ENCODE measurements at regions not wholly inside any gene's neighbourhood (a gene's known extent, or its start where the extent isn't known, plus 50 kb on each side); places are given as distances from the start of the nearest gene placed in this dataset.

DNA sequence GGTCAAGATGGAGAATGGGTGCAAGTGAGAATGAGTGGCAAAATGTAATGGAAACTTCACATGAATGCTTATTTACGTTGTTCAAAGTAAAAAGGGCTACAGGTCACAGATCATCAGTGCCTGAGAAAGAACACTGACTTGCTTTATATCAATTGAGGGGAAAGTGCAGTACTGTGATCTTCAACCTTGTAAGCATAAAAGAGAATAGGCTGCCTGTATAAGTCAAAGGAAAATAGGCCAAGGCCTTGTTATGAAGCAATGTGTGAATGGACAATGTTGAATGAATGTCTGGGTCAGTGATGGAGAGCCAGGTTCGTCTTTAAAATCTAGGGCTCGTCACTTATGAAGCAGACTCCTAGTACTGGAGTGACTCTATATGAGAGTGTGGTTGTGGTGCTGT is 158.6 kb upstream of the NT5E start:
- Mint-ChIP-seq H3K4me1 (no peaks in the 10 kb centered on the region), H3K27me3 (ENCODE audit: low read depth) (0 out of 2 replicates have a peak, but pooled peaks cover 2% of the 10 kb centered on the region), H3K36me3 (peaks cover 8% of the 10 kb centered on the region; the same call in 1 of the 2 replicates), H3K9me3 (peaks cover 33% of the 10 kb centered on the region), H3K4me3 (no peak overlapping the region), H3K27ac (no peak overlapping the region)
- ATAC-seq: no peak
- ChIA-PET POLR2A (no interaction called here), CTCF (no interaction called here)
- DNase-seq (ENCODE audit: low spot score): no peak
- TF ChIP-seq, protein P1, sequence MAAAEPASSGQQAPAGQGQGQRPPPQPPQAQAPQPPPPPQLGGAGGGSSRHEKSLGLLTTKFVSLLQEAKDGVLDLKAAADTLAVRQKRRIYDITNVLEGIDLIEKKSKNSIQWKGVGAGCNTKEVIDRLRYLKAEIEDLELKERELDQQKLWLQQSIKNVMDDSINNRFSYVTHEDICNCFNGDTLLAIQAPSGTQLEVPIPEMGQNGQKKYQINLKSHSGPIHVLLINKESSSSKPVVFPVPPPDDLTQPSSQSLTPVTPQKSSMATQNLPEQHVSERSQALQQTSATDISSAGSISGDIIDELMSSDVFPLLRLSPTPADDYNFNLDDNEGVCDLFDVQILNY (CRISPR knock-in tag; IDR thresholded peaks at IDR 0.05): no peak
- TF ChIP-seq FOXP1 (CRISPR knock-in tag; IDR thresholded peaks at IDR 0.05; ENCODE audit: borderline replicate concordance) (no peak), NFYB (CRISPR knock-in tag; conservative IDR thresholded peaks at IDR 0.05; ENCODE audit: low read depth) (no peak)

DNA sequence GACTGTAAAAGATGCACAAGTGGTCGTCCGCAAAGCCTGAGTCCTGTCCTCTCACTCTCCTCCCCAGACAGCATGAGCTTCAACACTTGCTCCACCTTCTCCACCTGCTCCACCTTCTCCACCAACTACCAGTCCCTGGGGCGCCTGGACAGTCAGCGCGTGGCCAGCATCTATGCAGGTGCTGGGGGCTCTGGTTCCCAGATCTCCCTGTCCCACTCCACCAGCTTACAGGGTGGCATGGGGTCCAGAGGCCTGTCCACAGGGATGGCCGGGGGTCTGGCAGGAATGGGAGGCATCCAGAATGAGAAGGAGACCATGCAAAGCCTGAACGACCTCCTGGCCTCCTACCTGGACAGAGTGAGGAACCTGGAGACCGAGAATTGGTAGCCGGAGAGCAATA is 162.2 kb upstream of the NT5E start:
- Mint-ChIP-seq H3K4me3 (no peak overlapping the region), H3K27ac (no peak overlapping the region), H3K36me3 (peaks cover 8% of the 10 kb centered on the region; the same call in 1 of the 2 replicates), H3K4me1 (peaks cover 5% of the 10 kb centered on the region), H3K9me3 (peaks cover 33% of the 10 kb centered on the region), H3K27me3 (ENCODE audit: low read depth) (no peaks in the 10 kb centered on the region)
- TF ChIP-seq, protein P2, sequence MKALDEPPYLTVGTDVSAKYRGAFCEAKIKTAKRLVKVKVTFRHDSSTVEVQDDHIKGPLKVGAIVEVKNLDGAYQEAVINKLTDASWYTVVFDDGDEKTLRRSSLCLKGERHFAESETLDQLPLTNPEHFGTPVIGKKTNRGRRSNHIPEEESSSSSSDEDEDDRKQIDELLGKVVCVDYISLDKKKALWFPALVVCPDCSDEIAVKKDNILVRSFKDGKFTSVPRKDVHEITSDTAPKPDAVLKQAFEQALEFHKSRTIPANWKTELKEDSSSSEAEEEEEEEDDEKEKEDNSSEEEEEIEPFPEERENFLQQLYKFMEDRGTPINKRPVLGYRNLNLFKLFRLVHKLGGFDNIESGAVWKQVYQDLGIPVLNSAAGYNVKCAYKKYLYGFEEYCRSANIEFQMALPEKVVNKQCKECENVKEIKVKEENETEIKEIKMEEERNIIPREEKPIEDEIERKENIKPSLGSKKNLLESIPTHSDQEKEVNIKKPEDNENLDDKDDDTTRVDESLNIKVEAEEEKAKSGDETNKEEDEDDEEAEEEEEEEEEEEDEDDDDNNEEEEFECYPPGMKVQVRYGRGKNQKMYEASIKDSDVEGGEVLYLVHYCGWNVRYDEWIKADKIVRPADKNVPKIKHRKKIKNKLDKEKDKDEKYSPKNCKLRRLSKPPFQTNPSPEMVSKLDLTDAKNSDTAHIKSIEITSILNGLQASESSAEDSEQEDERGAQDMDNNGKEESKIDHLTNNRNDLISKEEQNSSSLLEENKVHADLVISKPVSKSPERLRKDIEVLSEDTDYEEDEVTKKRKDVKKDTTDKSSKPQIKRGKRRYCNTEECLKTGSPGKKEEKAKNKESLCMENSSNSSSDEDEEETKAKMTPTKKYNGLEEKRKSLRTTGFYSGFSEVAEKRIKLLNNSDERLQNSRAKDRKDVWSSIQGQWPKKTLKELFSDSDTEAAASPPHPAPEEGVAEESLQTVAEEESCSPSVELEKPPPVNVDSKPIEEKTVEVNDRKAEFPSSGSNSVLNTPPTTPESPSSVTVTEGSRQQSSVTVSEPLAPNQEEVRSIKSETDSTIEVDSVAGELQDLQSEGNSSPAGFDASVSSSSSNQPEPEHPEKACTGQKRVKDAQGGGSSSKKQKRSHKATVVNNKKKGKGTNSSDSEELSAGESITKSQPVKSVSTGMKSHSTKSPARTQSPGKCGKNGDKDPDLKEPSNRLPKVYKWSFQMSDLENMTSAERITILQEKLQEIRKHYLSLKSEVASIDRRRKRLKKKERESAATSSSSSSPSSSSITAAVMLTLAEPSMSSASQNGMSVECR (CRISPR knock-in tag; IDR thresholded peaks at IDR 0.05; ENCODE audit: borderline replicate concordance): no peak
- TF ChIP-seq NR1H2 (CRISPR knock-in tag; IDR thresholded peaks at IDR 0.05): no peak
- TF ChIP-seq PRRX2 (CRISPR knock-in tag; IDR thresholded peaks at IDR 0.05): no peak
- TF ChIP-seq MXD4 (CRISPR knock-in tag; IDR thresholded peaks at IDR 0.05; ENCODE audit: borderline replicate concordance): no peak
- TF ChIP-seq ZNF263 (CRISPR knock-in tag; IDR thresholded peaks at IDR 0.05; ENCODE audit: low read depth): no peak
- TF ChIP-seq FOXK1 (CRISPR knock-in tag; IDR thresholded peaks at IDR 0.05): no peak
- TF ChIP-seq FOXP1 (CRISPR knock-in tag; IDR thresholded peaks at IDR 0.05; ENCODE audit: borderline replicate concordance): no peak
- no peak for TF ChIP-seq TP53 (CRISPR knock-in tag; IDR thresholded peaks at IDR 0.05)
- TF ChIP-seq ZNF423 (CRISPR knock-in tag; IDR thresholded peaks at IDR 0.05): no peak
- no peak for TF ChIP-seq KAT7 (CRISPR knock-in tag; IDR thresholded peaks at IDR 0.05; ENCODE audit: borderline replicate concordance)
- TF ChIP-seq SMAD4 (CRISPR knock-in tag; IDR thresholded peaks at IDR 0.05): no peak
- TF ChIP-seq, protein P3, sequence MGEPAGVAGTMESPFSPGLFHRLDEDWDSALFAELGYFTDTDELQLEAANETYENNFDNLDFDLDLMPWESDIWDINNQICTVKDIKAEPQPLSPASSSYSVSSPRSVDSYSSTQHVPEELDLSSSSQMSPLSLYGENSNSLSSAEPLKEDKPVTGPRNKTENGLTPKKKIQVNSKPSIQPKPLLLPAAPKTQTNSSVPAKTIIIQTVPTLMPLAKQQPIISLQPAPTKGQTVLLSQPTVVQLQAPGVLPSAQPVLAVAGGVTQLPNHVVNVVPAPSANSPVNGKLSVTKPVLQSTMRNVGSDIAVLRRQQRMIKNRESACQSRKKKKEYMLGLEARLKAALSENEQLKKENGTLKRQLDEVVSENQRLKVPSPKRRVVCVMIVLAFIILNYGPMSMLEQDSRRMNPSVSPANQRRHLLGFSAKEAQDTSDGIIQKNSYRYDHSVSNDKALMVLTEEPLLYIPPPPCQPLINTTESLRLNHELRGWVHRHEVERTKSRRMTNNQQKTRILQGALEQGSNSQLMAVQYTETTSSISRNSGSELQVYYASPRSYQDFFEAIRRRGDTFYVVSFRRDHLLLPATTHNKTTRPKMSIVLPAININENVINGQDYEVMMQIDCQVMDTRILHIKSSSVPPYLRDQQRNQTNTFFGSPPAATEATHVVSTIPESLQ (CRISPR knock-in tag; IDR thresholded peaks at IDR 0.05): no peak
- no peak for TF ChIP-seq RELA (CRISPR knock-in tag; IDR thresholded peaks at IDR 0.05; ENCODE audit: borderline replicate concordance)
- TF ChIP-seq EMX1 (CRISPR knock-in tag; IDR thresholded peaks at IDR 0.05): no peak
- no peak for TF ChIP-seq ZNF416 (CRISPR knock-in tag; IDR thresholded peaks at IDR 0.05)
- no peak for TF ChIP-seq GRHL2 (CRISPR knock-in tag; IDR thresholded peaks at IDR 0.05; ENCODE audit: insufficient replicate concordance, severe bottlenecking)
- TF ChIP-seq, protein P4, sequence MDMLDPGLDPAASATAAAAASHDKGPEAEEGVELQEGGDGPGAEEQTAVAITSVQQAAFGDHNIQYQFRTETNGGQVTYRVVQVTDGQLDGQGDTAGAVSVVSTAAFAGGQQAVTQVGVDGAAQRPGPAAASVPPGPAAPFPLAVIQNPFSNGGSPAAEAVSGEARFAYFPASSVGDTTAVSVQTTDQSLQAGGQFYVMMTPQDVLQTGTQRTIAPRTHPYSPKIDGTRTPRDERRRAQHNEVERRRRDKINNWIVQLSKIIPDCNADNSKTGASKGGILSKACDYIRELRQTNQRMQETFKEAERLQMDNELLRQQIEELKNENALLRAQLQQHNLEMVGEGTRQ (CRISPR knock-in tag; IDR thresholded peaks at IDR 0.05): no peak
- CTCF ChIA-PET: no interaction called here
- POLR2A ChIA-PET: no interaction called here
- no peak for ATAC-seq
- no peak for DNase-seq (ENCODE audit: low spot score)

Data from WTC11 (cell line).